SU-DHL-6 (cell line): ENCODE measurements at regions not wholly inside any gene's neighbourhood (a gene's known extent, or its start where the extent isn't known, plus 50 kb on each side); places are given as distances from the start of the nearest gene placed in this dataset.
"Not testable (repeated sequence)": the region's sequence is repeated elsewhere in the genome, so short reads cannot be mapped to it uniquely, and the experiment has no call there.

ENCODE experiments used
- H2AFZ ChIP-seq: fragments of 200-600 bp; sonication (generic); 2 replicates; pipeline ENCODE4 v1.6.1; 2014; ENCODE audit warnings: low read depth, mild to moderate bottlenecking, moderate library complexity, mixed read lengths, antibody characterized with exemption, low read length; ENCODE audit not compliant: severe bottlenecking
- H3F3A ChIP-seq: fragments of 200-600 bp; shearing (Covaris generic); 2 replicates; pipeline ENCODE4 v1.6.0; 2016; ENCODE audit warnings: antibody characterized with exemption, mild to moderate bottlenecking; ENCODE audit not compliant: insufficient read depth
- H3K27ac ChIP-seq: fragments of 200-600 bp; sonication (generic); 2 replicates; pipeline ENCODE4 v1.5.1; 2016; ENCODE audit warnings: low read depth, mild to moderate bottlenecking, low read length, moderate library complexity, mixed read lengths
- H3K27me3 ChIP-seq: fragments of 200-600 bp; sonication (generic), shearing (Covaris generic); 2 replicates; pipeline ENCODE4 v1.6.0; 2014; ENCODE audit warnings: mild to moderate bottlenecking, low read length
- H3K36me3 ChIP-seq: fragments of 200-600 bp; sonication (generic); 2 replicates; pipeline ENCODE4 v1.6.1; 2014; ENCODE audit warnings: mild to moderate bottlenecking, low read length, mixed read lengths
- H3K4me2 ChIP-seq: fragments of 300-600, 200-600 bp; shearing (Covaris generic), sonication (generic); 2 replicates; pipeline ENCODE4 v1.6.0; 2014; ENCODE audit warnings: low read length, low read depth, mild to moderate bottlenecking; ENCODE audit not compliant: poor library complexity, severe bottlenecking
- H3K4me3 ChIP-seq: fragments of 200-600 bp; sonication (generic); 2 replicates; pipeline ENCODE4 v1.5.1; 2014; ENCODE audit warnings: antibody characterized with exemption, low read length, mild to moderate bottlenecking, mixed read lengths; ENCODE audit not compliant: insufficient read depth, poor library complexity, severe bottlenecking
- H3K79me2 ChIP-seq: fragments of 200-600 bp; sonication (generic); 2 replicates; pipeline ENCODE4 v1.6.1; 2014; ENCODE audit warnings: mild to moderate bottlenecking, low read length, moderate library complexity; ENCODE audit not compliant: insufficient read depth
- H3K9ac ChIP-seq: fragments of 200-600 bp; sonication (generic); 2 replicates; pipeline ENCODE4 v1.7.0; 2014; ENCODE audit warnings: mild to moderate bottlenecking, low read length
- H3K9me2 ChIP-seq: fragments of 200-600 bp; sonication (generic); replicated peaks from 2 replicates; pipeline ENCODE4 v1.6.1; 2014; ENCODE audit warnings: low read length; ENCODE audit not compliant: insufficient read depth
- H3K9me3 ChIP-seq: fragments of 200-600 bp; sonication (generic); 2 replicates; pipeline ENCODE4 v1.6.1; 2014; ENCODE audit warnings: low read length, mixed read lengths; ENCODE audit not compliant: insufficient read depth
- H4K20me1 ChIP-seq: fragments of 200-600 bp; sonication (generic); 2 replicates; pipeline ENCODE4 v1.6.1; 2014; ENCODE audit warnings: low read depth, mild to moderate bottlenecking, antibody characterized with exemption, low read length, moderate library complexity, mixed read lengths
- EZH2phosphoT487 ChIP-seq: fragments of 200-600 bp; sonication (generic), shearing (Covaris generic); conservative IDR thresholded peaks from 2 replicates; pipeline ENCODE4 v1.6.1; 2018; ENCODE audit warnings: mild to moderate bottlenecking, antibody characterized with exemption, low read length, moderate library complexity, mixed read lengths
- TF ChIP-seq, protein P1 (sequence below): fragments of 200-600 bp; sonication (generic); IDR thresholded peaks from one replicate; pipeline ENCODE4 v1.5.1; 2017; ENCODE audit warnings: antibody characterized with exemption, mild to moderate bottlenecking, low read length, moderate library complexity; ENCODE audit not compliant: insufficient read depth, poor library complexity, severe bottlenecking

DNA sequence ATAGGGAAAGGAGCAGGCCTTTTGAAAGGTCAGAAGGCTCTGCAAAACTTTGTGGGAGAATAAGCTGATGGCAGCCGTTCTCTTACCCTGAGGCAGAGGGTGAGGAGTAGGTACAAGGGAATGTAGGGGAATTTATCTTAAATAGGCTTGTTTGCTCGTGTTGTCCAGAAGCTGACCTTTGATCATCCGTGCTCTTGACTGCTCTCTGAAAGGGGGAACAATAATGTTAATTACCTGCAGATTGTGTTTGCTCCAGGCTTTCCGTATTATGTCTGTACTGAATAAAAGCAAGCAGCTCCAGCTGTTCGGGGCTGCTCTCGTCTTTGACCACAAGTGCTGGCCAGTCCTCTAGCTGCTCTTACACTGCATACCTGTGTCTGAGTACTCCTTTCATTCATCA is 116.3 kb downstream of the ZNF429 start:
- Histone ChIP-seq H3K9ac (no peak overlapping the region), H3K27ac (no peak overlapping the region), H3K4me2 (no peak overlapping the region), H3K79me2 (no peaks in the 10 kb centered on the region), H4K20me1 (no peaks in the 10 kb centered on the region), H2AFZ (no peak overlapping the region), H3F3A (no peaks in the 10 kb centered on the region), H3K4me3 (no peak overlapping the region), H3K9me2 (no peaks in the 10 kb centered on the region), H3K27me3 (no peaks in the 10 kb centered on the region), H3K9me3 (no peaks in the 10 kb centered on the region), H3K36me3 (no peaks in the 10 kb centered on the region)
- TF ChIP-seq, protein P1, sequence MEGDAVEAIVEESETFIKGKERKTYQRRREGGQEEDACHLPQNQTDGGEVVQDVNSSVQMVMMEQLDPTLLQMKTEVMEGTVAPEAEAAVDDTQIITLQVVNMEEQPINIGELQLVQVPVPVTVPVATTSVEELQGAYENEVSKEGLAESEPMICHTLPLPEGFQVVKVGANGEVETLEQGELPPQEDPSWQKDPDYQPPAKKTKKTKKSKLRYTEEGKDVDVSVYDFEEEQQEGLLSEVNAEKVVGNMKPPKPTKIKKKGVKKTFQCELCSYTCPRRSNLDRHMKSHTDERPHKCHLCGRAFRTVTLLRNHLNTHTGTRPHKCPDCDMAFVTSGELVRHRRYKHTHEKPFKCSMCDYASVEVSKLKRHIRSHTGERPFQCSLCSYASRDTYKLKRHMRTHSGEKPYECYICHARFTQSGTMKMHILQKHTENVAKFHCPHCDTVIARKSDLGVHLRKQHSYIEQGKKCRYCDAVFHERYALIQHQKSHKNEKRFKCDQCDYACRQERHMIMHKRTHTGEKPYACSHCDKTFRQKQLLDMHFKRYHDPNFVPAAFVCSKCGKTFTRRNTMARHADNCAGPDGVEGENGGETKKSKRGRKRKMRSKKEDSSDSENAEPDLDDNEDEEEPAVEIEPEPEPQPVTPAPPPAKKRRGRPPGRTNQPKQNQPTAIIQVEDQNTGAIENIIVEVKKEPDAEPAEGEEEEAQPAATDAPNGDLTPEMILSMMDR, result no peak
- no peak for TF ChIP-seq EZH2phosphoT487

DNA sequence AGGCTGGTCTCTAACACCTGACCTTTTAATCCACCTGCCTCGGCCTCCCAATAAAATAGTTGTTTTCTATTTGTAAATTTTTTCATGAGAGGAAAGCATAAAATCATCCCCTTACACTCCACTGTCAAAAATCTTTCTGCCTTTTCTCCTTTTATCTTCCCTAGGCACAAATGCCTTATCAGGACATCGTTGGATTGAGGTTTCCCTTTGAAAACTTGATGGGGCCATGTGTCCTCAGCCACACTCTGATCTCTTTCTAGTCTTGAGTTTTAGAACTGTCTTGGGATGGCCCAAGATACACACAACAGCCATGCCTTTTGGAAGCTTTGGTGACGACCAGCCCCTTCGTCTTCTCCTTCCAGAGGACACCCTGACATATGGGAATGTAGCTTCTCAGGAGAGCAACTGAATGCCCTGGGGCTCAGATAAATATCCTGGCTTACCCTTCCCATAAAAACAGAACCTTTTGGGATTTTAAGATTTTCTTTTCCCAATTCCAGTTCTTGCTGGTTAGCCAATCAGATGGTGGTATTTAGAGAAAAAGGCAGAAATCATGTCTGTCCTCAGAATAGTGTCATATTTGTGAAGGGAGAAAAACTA is 112.4 kb downstream of the ZNF429 start:
- Histone ChIP-seq H3K27ac (no peak overlapping the region), H3K27me3 (no peaks in the 10 kb centered on the region), H3K79me2 (no peaks in the 10 kb centered on the region), H3K9me2 (no peaks in the 10 kb centered on the region), H4K20me1 (no peaks in the 10 kb centered on the region), H3K9me3 (no peaks in the 10 kb centered on the region), H2AFZ (no peak overlapping the region), H3K4me2 (no peak overlapping the region), H3K36me3 (no peaks in the 10 kb centered on the region), H3K9ac (no peak overlapping the region), H3F3A (no peaks in the 10 kb centered on the region), H3K4me3 (no peak overlapping the region)
- TF ChIP-seq, protein P1, result no peak
- TF ChIP-seq EZH2phosphoT487, result no peak

DNA sequence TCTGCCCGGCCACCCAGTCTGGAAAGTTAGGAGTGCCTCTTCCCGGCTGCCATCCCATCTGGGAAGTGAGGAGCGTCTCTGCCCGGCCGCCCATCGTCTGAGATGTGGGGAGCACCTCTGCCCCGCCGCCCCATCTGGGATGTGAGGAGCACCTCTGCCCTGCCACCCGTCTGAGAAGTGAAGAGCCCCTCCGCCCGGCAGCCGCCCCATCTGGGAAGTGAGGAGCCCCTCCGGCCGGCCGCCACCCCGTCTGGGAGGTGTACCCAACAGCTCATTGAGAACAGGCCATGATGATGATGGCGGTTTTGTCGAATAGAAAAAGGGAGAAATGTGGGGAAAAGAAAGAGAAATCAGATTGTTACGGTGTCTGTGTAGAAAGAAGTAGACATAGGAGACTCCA is 109.4 kb downstream of the ZNF429 start:
- H3K9me3 ChIP-seq, H3F3A ChIP-seq, H3K4me2 ChIP-seq, H3K9ac ChIP-seq, H3K9me2 ChIP-seq, H3K4me3 ChIP-seq, H3K27ac ChIP-seq, H3K79me2 ChIP-seq, H3K36me3 ChIP-seq, H3K27me3 ChIP-seq, H4K20me1 ChIP-seq, H2AFZ ChIP-seq: not testable (repeated sequence)

DNA sequence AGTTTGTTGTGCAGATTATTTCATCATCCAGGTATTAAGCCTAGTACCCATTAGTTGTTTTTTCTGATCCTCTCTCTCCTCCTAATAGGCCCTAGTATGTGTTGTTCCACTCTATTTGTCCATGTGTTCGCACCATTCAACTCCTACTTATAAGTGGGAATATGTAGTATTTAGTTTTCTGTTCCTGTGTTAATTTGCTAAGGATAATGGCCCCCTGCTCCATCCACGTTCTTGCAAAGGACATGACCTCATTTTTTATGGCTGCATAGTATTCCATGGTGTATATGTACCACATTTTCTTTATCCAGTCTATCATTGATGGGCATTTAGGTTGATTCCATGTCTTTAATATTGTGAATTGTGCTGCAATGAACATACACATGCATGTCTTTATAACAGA is 107.8 kb downstream of the ZNF429 start:
- not testable (repeated sequence) for H3K9ac ChIP-seq, H3K27me3 ChIP-seq, H3K4me2 ChIP-seq

More for the DNA sequence above, 107.8 kb downstream of the ZNF429 start:
- not testable (repeated sequence) for H2AFZ ChIP-seq, H3K4me3 ChIP-seq, H4K20me1 ChIP-seq, H3K9me3 ChIP-seq, H3F3A ChIP-seq, H3K27ac ChIP-seq, H3K36me3 ChIP-seq, H3K9me2 ChIP-seq, H3K79me2 ChIP-seq
